Ishikawa (cell line): ENCODE measurements at regions not wholly inside any gene's neighbourhood (a gene's known extent, or its start where the extent isn't known, plus 50 kb on each side); places are given as distances from the start of the nearest gene placed in this dataset.

Source experiments
- CEBPB ChIP-seq: IDR thresholded peaks from 2 replicates; pipeline ENCODE4 v1.6.1; 2012
- CREB1 ChIP-seq: IDR thresholded peaks from 2 replicates; pipeline ENCODE4 v1.6.1; 2012; ENCODE audit warnings: low read depth
- EGR1 ChIP-seq: IDR thresholded peaks from 2 replicates; pipeline ENCODE4 v1.6.1; 2012
- EP300 ChIP-seq: IDR thresholded peaks from 2 replicates; pipeline ENCODE4 v1.6.1; 2012; ENCODE audit warnings: borderline replicate concordance
- FOXM1 ChIP-seq: IDR thresholded peaks from 2 replicates; pipeline ENCODE4 v1.6.1; 2012; ENCODE audit warnings: low read depth, borderline replicate concordance
- NFIC ChIP-seq: IDR thresholded peaks from 2 replicates; pipeline ENCODE4 v1.6.1; 2012
- RAD21 ChIP-seq: IDR thresholded peaks from 2 replicates; pipeline ENCODE4 v1.6.1; 2012; ENCODE audit warnings: low read depth
- TAF1 ChIP-seq: IDR thresholded peaks from 2 replicates; pipeline ENCODE4 v1.6.1; 2012; ENCODE audit warnings: low read depth, mild to moderate bottlenecking
- TCF12 ChIP-seq: IDR thresholded peaks from 2 replicates; pipeline ENCODE4 v1.6.1; 2012; ENCODE audit warnings: low read depth
- TEAD4 ChIP-seq: IDR thresholded peaks from 2 replicates; pipeline ENCODE4 v1.6.1; 2012
- YY1 ChIP-seq: IDR thresholded peaks from 2 replicates; pipeline ENCODE4 v1.6.1; 2012; ENCODE audit warnings: low read depth
- ZBTB7A ChIP-seq: IDR thresholded peaks from 2 replicates; pipeline ENCODE4 v1.6.1; 2012; ENCODE audit warnings: low read depth
- TF ChIP-seq, protein P1 (sequence below): IDR thresholded peaks from 2 replicates; pipeline ENCODE4 v1.6.1; 2012
- TF ChIP-seq, protein P2 (sequence below): IDR thresholded peaks from 2 replicates; pipeline ENCODE4 v1.6.1; 2012; ENCODE audit warnings: low read depth, mild to moderate bottlenecking
- TF ChIP-seq, protein P3 (sequence below): IDR thresholded peaks from 2 replicates; pipeline ENCODE4 v1.6.1; 2012

- TF ChIP-seq, protein P1, sequence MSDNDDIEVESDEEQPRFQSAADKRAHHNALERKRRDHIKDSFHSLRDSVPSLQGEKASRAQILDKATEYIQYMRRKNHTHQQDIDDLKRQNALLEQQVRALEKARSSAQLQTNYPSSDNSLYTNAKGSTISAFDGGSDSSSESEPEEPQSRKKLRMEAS, result no peak
- TF ChIP-seq, protein P2, sequence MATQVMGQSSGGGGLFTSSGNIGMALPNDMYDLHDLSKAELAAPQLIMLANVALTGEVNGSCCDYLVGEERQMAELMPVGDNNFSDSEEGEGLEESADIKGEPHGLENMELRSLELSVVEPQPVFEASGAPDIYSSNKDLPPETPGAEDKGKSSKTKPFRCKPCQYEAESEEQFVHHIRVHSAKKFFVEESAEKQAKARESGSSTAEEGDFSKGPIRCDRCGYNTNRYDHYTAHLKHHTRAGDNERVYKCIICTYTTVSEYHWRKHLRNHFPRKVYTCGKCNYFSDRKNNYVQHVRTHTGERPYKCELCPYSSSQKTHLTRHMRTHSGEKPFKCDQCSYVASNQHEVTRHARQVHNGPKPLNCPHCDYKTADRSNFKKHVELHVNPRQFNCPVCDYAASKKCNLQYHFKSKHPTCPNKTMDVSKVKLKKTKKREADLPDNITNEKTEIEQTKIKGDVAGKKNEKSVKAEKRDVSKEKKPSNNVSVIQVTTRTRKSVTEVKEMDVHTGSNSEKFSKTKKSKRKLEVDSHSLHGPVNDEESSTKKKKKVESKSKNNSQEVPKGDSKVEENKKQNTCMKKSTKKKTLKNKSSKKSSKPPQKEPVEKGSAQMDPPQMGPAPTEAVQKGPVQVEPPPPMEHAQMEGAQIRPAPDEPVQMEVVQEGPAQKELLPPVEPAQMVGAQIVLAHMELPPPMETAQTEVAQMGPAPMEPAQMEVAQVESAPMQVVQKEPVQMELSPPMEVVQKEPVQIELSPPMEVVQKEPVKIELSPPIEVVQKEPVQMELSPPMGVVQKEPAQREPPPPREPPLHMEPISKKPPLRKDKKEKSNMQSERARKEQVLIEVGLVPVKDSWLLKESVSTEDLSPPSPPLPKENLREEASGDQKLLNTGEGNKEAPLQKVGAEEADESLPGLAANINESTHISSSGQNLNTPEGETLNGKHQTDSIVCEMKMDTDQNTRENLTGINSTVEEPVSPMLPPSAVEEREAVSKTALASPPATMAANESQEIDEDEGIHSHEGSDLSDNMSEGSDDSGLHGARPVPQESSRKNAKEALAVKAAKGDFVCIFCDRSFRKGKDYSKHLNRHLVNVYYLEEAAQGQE, result no peak
- TF ChIP-seq CEBPB, result no peak
- no peak for TF ChIP-seq TEAD4
- no peak for TF ChIP-seq RAD21
- no peak for TF ChIP-seq ZBTB7A
- TF ChIP-seq EGR1, result no peak
- TF ChIP-seq TCF12, result no peak
- TF ChIP-seq EP300, result no peak
- no peak for TF ChIP-seq NFIC
- TF ChIP-seq TAF1, result no peak
- TF ChIP-seq FOXM1, result no peak
- no peak for TF ChIP-seq CREB1
- TF ChIP-seq, protein P3, sequence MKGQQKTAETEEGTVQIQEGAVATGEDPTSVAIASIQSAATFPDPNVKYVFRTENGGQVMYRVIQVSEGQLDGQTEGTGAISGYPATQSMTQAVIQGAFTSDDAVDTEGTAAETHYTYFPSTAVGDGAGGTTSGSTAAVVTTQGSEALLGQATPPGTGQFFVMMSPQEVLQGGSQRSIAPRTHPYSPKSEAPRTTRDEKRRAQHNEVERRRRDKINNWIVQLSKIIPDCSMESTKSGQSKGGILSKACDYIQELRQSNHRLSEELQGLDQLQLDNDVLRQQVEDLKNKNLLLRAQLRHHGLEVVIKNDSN, result no peak
- no peak for TF ChIP-seq YY1
Measured at GRCh38 chr10:105968666-105969065, 1195.8 kb downstream of the SORCS1 start.

DNA sequence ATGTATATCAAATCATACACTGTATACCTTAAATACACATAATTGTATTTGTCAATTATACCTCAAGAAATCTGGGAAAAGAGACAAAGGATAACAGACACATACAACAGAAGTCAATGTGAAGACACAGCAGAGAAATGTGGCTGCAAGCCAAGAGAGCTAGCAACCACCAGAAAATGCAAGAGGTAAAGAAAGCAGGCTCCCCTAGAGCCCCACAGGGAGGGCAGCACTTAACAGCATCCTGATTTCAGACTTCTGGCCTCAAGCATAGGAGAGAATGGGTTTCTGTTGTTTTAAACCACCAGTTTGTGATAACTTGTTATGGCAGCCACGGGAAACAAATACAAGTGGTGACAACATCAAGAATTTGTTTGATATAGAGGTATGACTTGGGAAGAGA lies 1197.2 kb downstream of the SORCS1 start:
- TF ChIP-seq EGR1 (no peak), CREB1 (no peak), TEAD4 (no peak), FOXM1 (no peak), YY1 (no peak), NFIC (no peak), EP300 (no peak), RAD21 (no peak), TCF12 (no peak), TAF1 (no peak), ZBTB7A (no peak), CEBPB (no peak)
- TF ChIP-seq, protein P1, result no peak
- TF ChIP-seq, protein P3, result no peak
- TF ChIP-seq, protein P2, result no peak

GRCh38 chr10:105965141-105965540 lies 1199.4 kb downstream of the SORCS1 start:
- TF ChIP-seq EP300 (no peak), EGR1 (no peak), ZBTB7A (no peak), CEBPB (no peak), NFIC (no peak), TCF12 (no peak), TEAD4 (no peak), YY1 (no peak), TAF1 (no peak), FOXM1 (no peak), CREB1 (no peak)
- TF ChIP-seq, protein P2, result no peak
- TF ChIP-seq, protein P1, result no peak

DNA sequence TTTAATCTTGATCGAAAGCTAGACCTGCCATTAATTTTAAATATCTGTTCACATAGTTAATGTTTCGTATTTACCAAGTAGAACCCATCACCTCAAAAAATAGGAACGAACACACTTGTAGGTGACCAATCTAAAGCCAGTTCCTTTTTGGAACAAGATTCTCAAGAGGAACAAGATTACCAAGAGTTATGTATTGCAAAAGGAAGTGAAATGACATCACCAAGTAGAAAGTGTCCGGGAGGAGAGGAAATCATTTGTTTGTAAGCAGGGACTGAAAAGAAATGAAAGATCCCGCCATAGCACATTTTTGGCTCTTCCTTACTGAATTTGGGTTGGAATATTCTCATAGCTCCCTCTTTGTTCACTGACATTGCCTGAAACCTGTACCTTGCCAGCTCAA lies 1200.5 kb downstream of the SORCS1 start:
- TF ChIP-seq EP300 (no peak), TAF1 (no peak), NFIC (no peak), YY1 (no peak)
